ENCODE measurements at regions not wholly inside any gene's neighbourhood (a gene's known extent, or its start where the extent isn't known, plus 50 kb on each side); places are given as distances from the start of the nearest gene placed in this dataset.
"Not testable (repeated sequence)": the region's sequence is repeated elsewhere in the genome, so short reads cannot be mapped to it uniquely, and the experiment has no call there.

DNA sequence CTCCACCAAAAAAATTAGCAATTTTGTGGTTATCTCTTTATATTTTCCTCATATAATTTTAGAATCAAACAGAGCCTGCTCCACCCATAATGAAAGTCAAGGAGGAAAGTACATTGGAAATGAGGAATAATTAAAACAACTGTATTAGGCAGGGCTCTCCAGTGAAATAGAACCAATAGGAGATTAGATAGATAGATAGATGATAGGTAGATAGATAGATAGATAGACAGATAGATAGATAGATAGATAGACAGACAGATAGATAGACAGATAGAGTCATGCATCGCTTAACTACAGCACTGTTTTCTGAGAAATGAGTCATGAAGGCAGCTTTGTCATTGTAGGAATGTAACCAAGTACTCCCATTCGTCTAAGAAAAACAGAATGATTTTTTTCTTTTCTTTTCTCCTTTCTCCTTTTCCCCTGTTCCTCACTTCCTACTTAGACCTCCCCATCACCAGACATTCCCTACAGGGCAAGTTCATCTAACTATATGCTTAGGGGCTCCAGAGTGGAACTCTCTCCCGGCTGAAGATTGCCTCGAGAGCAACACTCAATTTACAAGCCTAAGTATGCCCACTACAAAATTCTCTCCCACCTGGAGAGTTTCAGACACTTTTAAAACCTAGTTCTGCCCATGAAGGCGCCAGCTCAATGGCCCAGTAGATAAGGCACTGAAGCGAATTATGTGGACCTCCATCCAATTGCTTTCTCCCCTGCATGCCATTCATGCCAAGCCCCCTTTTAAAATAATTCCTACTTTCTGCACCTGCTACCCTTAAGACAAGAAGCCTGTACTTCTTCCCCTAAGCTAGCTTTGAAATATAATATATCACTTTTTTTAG lies 53.3 kb upstream of the LIPC start:
- Histone ChIP-seq H3K4me1 (ENCODE audit: control insufficient read depth, insufficient read depth, low read length) (peaks cover 7% of the 10 kb centered on the region), H3K4me3 (ENCODE audit: insufficient read depth, low read depth, low read length) (no peak overlapping the region), H3K36me3 (ENCODE audit: control insufficient read depth, insufficient read depth, low read length) (no peaks in the 10 kb centered on the region), H3K27ac (ENCODE audit: insufficient read depth, low read depth, low read length, poor library complexity, severe bottlenecking) (no peak overlapping the region), H3K9me3 (ENCODE audit: control insufficient read depth, low read length) (peaks cover 3% of the 10 kb centered on the region), H3K27me3 (ENCODE audit: control insufficient read depth, insufficient read depth, low read length, poor library complexity, severe bottlenecking) (no peaks in the 10 kb centered on the region)
- 92 to 94% methylated on average over 6 of the region's 6 CpGs for WGBS, 2 experiments

- not testable (repeated sequence) for H3K4me3 ChIP-seq (ENCODE audit: insufficient read depth, low read depth, low read length); H3K27me3 ChIP-seq (ENCODE audit: control insufficient read depth, insufficient read depth, low read length, poor library complexity, severe bottlenecking); H3K27ac ChIP-seq (ENCODE audit: insufficient read depth, low read depth, low read length, poor library complexity, severe bottlenecking)
Observed at GRCh38 chr15:58379454-58379853, 52.3 kb upstream of the LIPC start.

GRCh38 chr15:58380280-58380945 lies 51.4 kb upstream of the LIPC start:
- no peaks in the 10 kb centered on the region for H3K27me3 ChIP-seq (ENCODE audit: control insufficient read depth, insufficient read depth, low read length, poor library complexity, severe bottlenecking)
- WGBS, 2 experiments, result 94 to 99% methylated on average over 4 of the region's 4 CpGs
- no peaks in the 10 kb centered on the region for H3K36me3 ChIP-seq (ENCODE audit: control insufficient read depth, insufficient read depth, low read length)

More at GRCh38 chr15:58379454-58379853, 52.3 kb upstream of the LIPC start:
- not testable (repeated sequence) for H3K9me3 ChIP-seq (ENCODE audit: control insufficient read depth, low read length); H3K36me3 ChIP-seq (ENCODE audit: control insufficient read depth, insufficient read depth, low read length); H3K4me1 ChIP-seq (ENCODE audit: control insufficient read depth, insufficient read depth, low read length)

GRCh38 chr15:58381697-58382096 lies 50.1 kb upstream of the LIPC start:
- H3K4me3 ChIP-seq (ENCODE audit: insufficient read depth, low read depth, low read length), result no peak overlapping the region
- 83 to 87% methylated on average over 4 of the region's 4 CpGs for WGBS, 2 experiments
- no peaks in the 10 kb centered on the region for H3K36me3 ChIP-seq (ENCODE audit: control insufficient read depth, insufficient read depth, low read length)
- no peaks in the 10 kb centered on the region for H3K27me3 ChIP-seq (ENCODE audit: control insufficient read depth, insufficient read depth, low read length, poor library complexity, severe bottlenecking)
- peaks cover 3% of the 10 kb centered on the region for H3K9me3 ChIP-seq (ENCODE audit: control insufficient read depth, low read length)
- no peak overlapping the region for H3K27ac ChIP-seq (ENCODE audit: insufficient read depth, low read depth, low read length, poor library complexity, severe bottlenecking)
- H3K4me1 ChIP-seq (ENCODE audit: control insufficient read depth, insufficient read depth, low read length), result peaks cover 9% of the 10 kb centered on the region

More at GRCh38 chr15:58380280-58380945, 51.4 kb upstream of the LIPC start:
- Histone ChIP-seq H3K4me3 (ENCODE audit: insufficient read depth, low read depth, low read length) (no peak overlapping the region), H3K9me3 (ENCODE audit: control insufficient read depth, low read length) (peaks cover 3% of the 10 kb centered on the region), H3K4me1 (ENCODE audit: control insufficient read depth, insufficient read depth, low read length) (peaks cover 9% of the 10 kb centered on the region), H3K27ac (ENCODE audit: insufficient read depth, low read depth, low read length, poor library complexity, severe bottlenecking) (no peak overlapping the region)

All from ectodermal cell (in vitro differentiated cells).